IMR-90 (cell line): ENCODE measurements at regions not wholly inside any gene's neighbourhood (a gene's known extent, or its start where the extent isn't known, plus 50 kb on each side); places are given as distances from the start of the nearest gene placed in this dataset.

ENCODE experiments used
- ATAC-seq: fragments of 200-7000 bp; cut with Tn5 transposase; 2 replicates; pipeline ENCODE4 v1.9.1; 2020; ENCODE audit warnings: low read depth, mild to moderate bottlenecking, moderate library complexity
- BruUV-seq: library from RNA; stranded (reverse); fragments of 400-500 nt; replicated peaks from 2 replicates; lab custom pipeline; 2021; lab: Mats Ljungman, UMichigan
- CTCF ChIA-PET: fragments of 300-600 bp; formaldehyde crosslinking; extraction: SDS; loops from one replicate; lab custom pipeline; 2021; ENCODE audit warnings: antibody characterized with exemption; lab: Yijun Ruan, JAX
- POLR2A ChIA-PET: fragments of 300-600 bp; sonication (Branson Sonifier 250); formaldehyde crosslinking; loops from one replicate; lab custom pipeline; 2022; ENCODE audit warnings: antibody characterized with exemption; ENCODE audit not compliant: unreplicated experiment; lab: Charles Lee
- DNase-seq: peaks from one replicate; pipeline ENCODE4 v3.0.0; 2013
- H2AFZ ChIP-seq: replicated peaks from 2 replicates; pipeline ENCODE3; 2013; ENCODE audit warnings: low read length, mild to moderate bottlenecking; ENCODE audit not compliant: poor library complexity
- H2AK5ac ChIP-seq: 2 replicates; pipeline ENCODE4 v1.6.1; 2013; ENCODE audit warnings: low read depth, low read length, inconsistent platforms
- H2AK9ac ChIP-seq: replicated peaks from 2 replicates; pipeline ENCODE3; 2013; ENCODE audit warnings: mild to moderate bottlenecking, low read depth, low read length, moderate library complexity; ENCODE audit not compliant: poor library complexity
- H2BK120ac ChIP-seq: 2 replicates; pipeline ENCODE4 v1.6.1; 2013; ENCODE audit warnings: low read depth, low read length, inconsistent platforms
- H2BK15ac ChIP-seq: 3 replicates; pipeline ENCODE4 v1.6.1; 2013; ENCODE audit warnings: low read depth, low read length, inconsistent platforms
- H2BK20ac ChIP-seq: 2 replicates; pipeline ENCODE4 v1.6.1; 2013; ENCODE audit warnings: low read depth, mild to moderate bottlenecking, inconsistent platforms, low read length, moderate library complexity
- H2BK5ac ChIP-seq: 2 replicates; pipeline ENCODE4 v1.6.1; 2013; ENCODE audit warnings: mild to moderate bottlenecking, low read depth, low read length, inconsistent platforms; ENCODE audit not compliant: poor library complexity, severe bottlenecking
- H3K14ac ChIP-seq: replicated peaks from 2 replicates; pipeline ENCODE4 v1.6.1; 2013; ENCODE audit warnings: low read depth, low read length, inconsistent platforms
- H3K18ac ChIP-seq: 2 replicates; pipeline ENCODE4 v1.6.1; 2013; ENCODE audit warnings: low read depth, low read length, control low read depth
- H3K23ac ChIP-seq: 2 replicates; pipeline ENCODE4 v1.6.1; 2013; ENCODE audit warnings: low read depth, low read length, inconsistent platforms
- H3K27ac ChIP-seq: 2 replicates; pipeline ENCODE4 v1.5.1; 2013; ENCODE audit warnings: mild to moderate bottlenecking, control low read depth, low read length; ENCODE audit not compliant: insufficient read depth
- H3K27me3 ChIP-seq: 2 replicates; pipeline ENCODE4 v1.6.1; 2013; ENCODE audit warnings: low read length; ENCODE audit not compliant: control insufficient read depth, insufficient read depth
- H3K36me3 ChIP-seq: 2 replicates; pipeline ENCODE4 v1.6.1; 2013; ENCODE audit warnings: low read length, mixed read lengths; ENCODE audit not compliant: control insufficient read depth, insufficient read depth
- H3K4ac ChIP-seq: 2 replicates; pipeline ENCODE4 v1.6.1; 2013; ENCODE audit warnings: low read depth, low read length, inconsistent platforms
- H3K4me1 ChIP-seq: 2 replicates; pipeline ENCODE4 v1.6.1; 2013; ENCODE audit warnings: low read length, mixed read lengths; ENCODE audit not compliant: control insufficient read depth, insufficient read depth
- H3K4me2 ChIP-seq: 2 replicates; pipeline ENCODE4 v1.6.1; 2013; ENCODE audit warnings: low read depth, mild to moderate bottlenecking, control low read depth, low read length, moderate library complexity
- H3K4me3 ChIP-seq: 2 replicates; pipeline ENCODE4 v1.5.1; 2013; ENCODE audit warnings: low read depth, mild to moderate bottlenecking, control low read depth, low read length, moderate library complexity; ENCODE audit not compliant: insufficient read depth
- H3K56ac ChIP-seq: 2 replicates; pipeline ENCODE4 v1.6.1; 2013; ENCODE audit warnings: low read length, inconsistent platforms; ENCODE audit not compliant: insufficient read depth; ENCODE audit errors: extremely low read depth
- H3K79me1 ChIP-seq, 2 experiments: 2 replicates each; pipeline ENCODE4 v1.6.1; 2013; ENCODE audit warnings: low read length in 2 of 2, inconsistent platforms in 1 of 2, low read depth in 1 of 2
- H3K9ac ChIP-seq: 2 replicates; pipeline ENCODE4 v1.6.1; 2013; ENCODE audit warnings: low read depth, low read length, control low read depth
- H3K9me1 ChIP-seq: 2 replicates; pipeline ENCODE4 v1.6.1; 2013; ENCODE audit warnings: low read length, inconsistent platforms; ENCODE audit not compliant: insufficient read depth
- H3K9me3 ChIP-seq: 2 replicates; pipeline ENCODE4 v1.6.1; 2013; ENCODE audit warnings: low read length; ENCODE audit not compliant: control insufficient read depth, insufficient read depth
- H4K20me1 ChIP-seq: 2 replicates; pipeline ENCODE4 v1.6.1; 2013; ENCODE audit warnings: low read length, inconsistent platforms; ENCODE audit not compliant: insufficient read depth
- H4K5ac ChIP-seq: 2 replicates; pipeline ENCODE4 v1.6.1; 2013; ENCODE audit warnings: mild to moderate bottlenecking, low read depth, low read length, control low read depth
- H4K8ac ChIP-seq, 2 experiments: 2 replicates each; pipeline ENCODE4 v1.6.1; 2013; ENCODE audit warnings: low read depth in 2 of 2, low read length in 2 of 2, control low read depth in 1 of 2, inconsistent platforms in 1 of 2
- H4K91ac ChIP-seq: 2 replicates; pipeline ENCODE4 v1.6.1; 2013; ENCODE audit warnings: low read depth, low read length, inconsistent platforms; ENCODE audit not compliant: insufficient read depth
- BHLHE40 ChIP-seq: fragments of 150-350 bp; IDR thresholded peaks from 2 replicates; pipeline ENCODE4 v1.6.1; 2016; ENCODE audit warnings: mild to moderate bottlenecking, low read depth, low read length
- CHD1 ChIP-seq: IDR thresholded peaks from 2 replicates; pipeline ENCODE4 v1.6.1; 2012; ENCODE audit warnings: low read depth, low read length, improper control_type of control experiment
- FOS ChIP-seq: fragments of 150-350 bp; IDR thresholded peaks from 2 replicates; pipeline ENCODE4 v1.6.1; 2016; ENCODE audit warnings: low read depth, low read length
- MAFK ChIP-seq: IDR thresholded peaks from 2 replicates; pipeline ENCODE4 v1.6.1; 2012; ENCODE audit warnings: low read depth, low read length, improper control_type of control experiment
- MAZ ChIP-seq: IDR thresholded peaks from 2 replicates; pipeline ENCODE4 v1.6.1; 2012; ENCODE audit warnings: low read depth, mild to moderate bottlenecking, low read length, improper control_type of control experiment, moderate library complexity, borderline replicate concordance
- MXI1 ChIP-seq: IDR thresholded peaks from 2 replicates; pipeline ENCODE4 v1.6.1; 2012; ENCODE audit warnings: low read depth, mild to moderate bottlenecking, low read length, moderate library complexity, borderline replicate concordance
- NFE2L2 ChIP-seq: fragments of 150-350 bp; IDR thresholded peaks from 2 replicates; pipeline ENCODE4 v1.6.1; 2016; ENCODE audit warnings: low read depth, mild to moderate bottlenecking, low read length
- POLR2A ChIP-seq: IDR thresholded peaks from 2 replicates; pipeline ENCODE4 v1.6.1; 2012; ENCODE audit warnings: mild to moderate bottlenecking, low read depth, low read length
- RAD21 ChIP-seq: IDR thresholded peaks from 2 replicates; pipeline ENCODE4 v1.6.1; 2012; ENCODE audit warnings: low read length, improper control_type of control experiment
- RCOR1 ChIP-seq: IDR thresholded peaks from 2 replicates; pipeline ENCODE4 v1.6.1; 2012; ENCODE audit warnings: mild to moderate bottlenecking, low read length, improper control_type of control experiment; ENCODE audit not compliant: insufficient replicate concordance
- RFX5 ChIP-seq: IDR thresholded peaks from 2 replicates; pipeline ENCODE4 v1.8.0; 2012; ENCODE audit warnings: low read depth, mild to moderate bottlenecking, low read length, moderate library complexity
- SMC3 ChIP-seq: fragments of 150-350 bp; IDR thresholded peaks from 2 replicates; pipeline ENCODE4 v1.6.1; 2016; ENCODE audit warnings: low read depth, mild to moderate bottlenecking, antibody characterized with exemption, low read length, moderate library complexity
- WGBS, 2 experiments: methylation state at CpG; one replicate each; pipeline versions ENCODE4 v1.1.5 to v1.1.7; 2013; ENCODE audit warnings: missing lambda C conversion rate in 2 of 2; ENCODE audit not compliant: insufficient read length in 1 of 2; ENCODE audit errors: extremely low coverage in 2 of 2; 5-methylcytosine and 5-hydroxymethylcytosine counted together
- dilution Hi-C: fragments of 300-500 bp; cut with HindIII; formaldehyde crosslinking; loops from one replicate; pipeline ENCODE4 v1.14.3; 2018; ENCODE audit warnings: low sequenced_read_pairs; ENCODE audit not compliant: unreplicated experiment
- in situ Hi-C: fragments of 300-500 bp; cut with MboI; formaldehyde crosslinking; loops from 3 replicates; pipeline ENCODE4 v1.14.3; 2019; ENCODE audit warnings: low sequenced_read_pairs, inconsistent platforms, mixed read lengths
- intact Hi-C: fragments of 100-400 bp; cut with micrococcal nuclease; formaldehyde crosslinking; loops from 2 replicates; pipeline ENCODE4 v1.10.0; 2022
- TF ChIP-seq, protein P1 (sequence below): fragments of 150-350 bp; IDR thresholded peaks from 2 replicates; pipeline ENCODE4 v1.6.1; 2017; ENCODE audit warnings: mild to moderate bottlenecking, antibody characterized with exemption, low read length, low read depth
- TF ChIP-seq, protein P2 (sequence below): fragments of 150-350 bp; IDR thresholded peaks from 2 replicates; pipeline ENCODE4 v1.6.1; 2016; ENCODE audit warnings: low read depth, mild to moderate bottlenecking, low read length, moderate library complexity, borderline replicate concordance
- TF ChIP-seq, protein P3 (sequence below): conservative IDR thresholded peaks from 2 replicates; pipeline ENCODE4 v1.5.1; 2012; ENCODE audit warnings: mild to moderate bottlenecking, low read depth, low read length, improper control_type of control experiment

DNA sequence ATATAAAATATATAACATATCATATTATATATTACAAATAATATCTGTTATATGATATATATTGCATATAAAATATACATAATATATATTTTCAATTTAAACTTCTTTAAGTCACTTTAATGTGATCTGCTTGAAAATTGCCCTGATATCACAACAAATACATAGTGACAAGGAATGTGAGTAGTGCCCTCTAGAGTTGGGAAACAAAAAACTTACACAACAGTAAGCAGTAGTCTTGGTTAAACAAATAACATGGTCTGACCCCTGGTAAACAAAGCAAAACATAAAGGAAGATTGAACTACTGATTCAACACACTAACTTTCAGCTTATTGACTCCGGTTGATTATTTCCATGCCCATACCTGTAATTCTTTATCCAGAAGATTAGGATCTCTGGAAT is 188.3 kb upstream of the NMUR2 start:
- Histone ChIP-seq H2BK15ac (no peak overlapping the region), H2AFZ (no peak overlapping the region), H4K91ac (no peak overlapping the region), H2AK5ac (no peak overlapping the region), H3K9ac (no peak overlapping the region), H3K4ac (no peak overlapping the region), H2BK5ac (no peak overlapping the region), H3K79me1 (no peaks in the 10 kb centered on the region), H3K27ac (no peak overlapping the region), H3K9me3 (peaks cover 2% of the 10 kb centered on the region; the same call in 1 of the 2 replicates), H3K4me1 (no peaks in the 10 kb centered on the region), H3K27me3 (no peaks in the 10 kb centered on the region), H3K9me1 (no peaks in the 10 kb centered on the region), H2BK20ac (no peak overlapping the region), H2AK9ac (no peak overlapping the region), H4K5ac (no peak overlapping the region), H3K23ac (no peak overlapping the region), H2BK120ac (no peak overlapping the region), H3K4me2 (no peak overlapping the region), H4K20me1 (no peaks in the 10 kb centered on the region), H3K4me3 (no peak overlapping the region), H3K18ac (no peak overlapping the region), H3K56ac (no peak overlapping the region), H4K8ac (no peak overlapping the region), H3K14ac (no peak overlapping the region), H3K36me3 (no peaks in the 10 kb centered on the region)
- ATAC-seq (no peak), DNase-seq (no peak)
- dilution Hi-C loops: no loop called here
- WGBS, 2 experiments: no CpG with 5 or more reads among the region's 1 CpG
- CTCF ChIA-PET: no interaction called here
- POLR2A ChIA-PET: no interaction called here
- in situ Hi-C loops: no loop called here
- intact Hi-C loops: no loop called here
- TF ChIP-seq, protein P1, sequence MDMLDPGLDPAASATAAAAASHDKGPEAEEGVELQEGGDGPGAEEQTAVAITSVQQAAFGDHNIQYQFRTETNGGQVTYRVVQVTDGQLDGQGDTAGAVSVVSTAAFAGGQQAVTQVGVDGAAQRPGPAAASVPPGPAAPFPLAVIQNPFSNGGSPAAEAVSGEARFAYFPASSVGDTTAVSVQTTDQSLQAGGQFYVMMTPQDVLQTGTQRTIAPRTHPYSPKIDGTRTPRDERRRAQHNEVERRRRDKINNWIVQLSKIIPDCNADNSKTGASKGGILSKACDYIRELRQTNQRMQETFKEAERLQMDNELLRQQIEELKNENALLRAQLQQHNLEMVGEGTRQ: no peak
- TF ChIP-seq NFE2L2 (no peak), RCOR1 (no peak), RFX5 (no peak), MXI1 (no peak), POLR2A (no peak), CHD1 (no peak), BHLHE40 (no peak), SMC3 (no peak), RAD21 (no peak), FOS (no peak), MAZ (no peak), MAFK (no peak)
- TF ChIP-seq, protein P2, sequence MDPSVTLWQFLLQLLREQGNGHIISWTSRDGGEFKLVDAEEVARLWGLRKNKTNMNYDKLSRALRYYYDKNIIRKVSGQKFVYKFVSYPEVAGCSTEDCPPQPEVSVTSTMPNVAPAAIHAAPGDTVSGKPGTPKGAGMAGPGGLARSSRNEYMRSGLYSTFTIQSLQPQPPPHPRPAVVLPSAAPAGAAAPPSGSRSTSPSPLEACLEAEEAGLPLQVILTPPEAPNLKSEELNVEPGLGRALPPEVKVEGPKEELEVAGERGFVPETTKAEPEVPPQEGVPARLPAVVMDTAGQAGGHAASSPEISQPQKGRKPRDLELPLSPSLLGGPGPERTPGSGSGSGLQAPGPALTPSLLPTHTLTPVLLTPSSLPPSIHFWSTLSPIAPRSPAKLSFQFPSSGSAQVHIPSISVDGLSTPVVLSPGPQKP: no peak
- TF ChIP-seq, protein P3, sequence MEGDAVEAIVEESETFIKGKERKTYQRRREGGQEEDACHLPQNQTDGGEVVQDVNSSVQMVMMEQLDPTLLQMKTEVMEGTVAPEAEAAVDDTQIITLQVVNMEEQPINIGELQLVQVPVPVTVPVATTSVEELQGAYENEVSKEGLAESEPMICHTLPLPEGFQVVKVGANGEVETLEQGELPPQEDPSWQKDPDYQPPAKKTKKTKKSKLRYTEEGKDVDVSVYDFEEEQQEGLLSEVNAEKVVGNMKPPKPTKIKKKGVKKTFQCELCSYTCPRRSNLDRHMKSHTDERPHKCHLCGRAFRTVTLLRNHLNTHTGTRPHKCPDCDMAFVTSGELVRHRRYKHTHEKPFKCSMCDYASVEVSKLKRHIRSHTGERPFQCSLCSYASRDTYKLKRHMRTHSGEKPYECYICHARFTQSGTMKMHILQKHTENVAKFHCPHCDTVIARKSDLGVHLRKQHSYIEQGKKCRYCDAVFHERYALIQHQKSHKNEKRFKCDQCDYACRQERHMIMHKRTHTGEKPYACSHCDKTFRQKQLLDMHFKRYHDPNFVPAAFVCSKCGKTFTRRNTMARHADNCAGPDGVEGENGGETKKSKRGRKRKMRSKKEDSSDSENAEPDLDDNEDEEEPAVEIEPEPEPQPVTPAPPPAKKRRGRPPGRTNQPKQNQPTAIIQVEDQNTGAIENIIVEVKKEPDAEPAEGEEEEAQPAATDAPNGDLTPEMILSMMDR: no peak
- BruUV-seq: no TSS peak
